ENCODE measurements at regions not wholly inside any gene's neighbourhood (a gene's known extent, or its start where the extent isn't known, plus 50 kb on each side); places are given as distances from the start of the nearest gene placed in this dataset.

DNA sequence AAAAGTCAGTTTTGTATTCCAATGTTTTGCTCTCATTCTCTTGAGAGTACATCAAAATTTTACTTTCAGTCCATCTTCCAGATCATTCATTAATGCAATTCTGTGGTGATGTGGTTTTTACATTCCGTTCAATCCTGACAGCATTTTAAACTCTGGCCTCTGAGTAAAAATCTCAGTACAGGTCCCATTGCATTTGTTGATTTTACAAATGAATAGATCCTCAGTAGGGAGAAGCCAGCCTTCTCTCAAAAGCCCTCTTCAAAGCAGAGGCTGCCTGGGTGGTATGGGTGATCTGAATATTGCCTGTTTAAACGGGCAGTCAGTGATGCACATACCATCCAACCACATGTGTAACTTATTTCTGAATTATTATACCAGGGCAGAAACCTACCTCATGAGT is 72.5 kb upstream of the TSC22D2 start:
- TF ChIP-seq EZH2 (IDR thresholded peaks at IDR 0.05; ENCODE audit: insufficient read depth, poor library complexity, severe bottlenecking): no peak
- no peak for TF ChIP-seq EZH2phosphoT487 (IDR thresholded peaks at IDR 0.05; ENCODE audit: insufficient read depth, low read depth)
